ENCODE measurements at regions not wholly inside any gene's neighbourhood (a gene's known extent, or its start where the extent isn't known, plus 50 kb on each side); places are given as distances from the start of the nearest gene placed in this dataset.

DNA sequence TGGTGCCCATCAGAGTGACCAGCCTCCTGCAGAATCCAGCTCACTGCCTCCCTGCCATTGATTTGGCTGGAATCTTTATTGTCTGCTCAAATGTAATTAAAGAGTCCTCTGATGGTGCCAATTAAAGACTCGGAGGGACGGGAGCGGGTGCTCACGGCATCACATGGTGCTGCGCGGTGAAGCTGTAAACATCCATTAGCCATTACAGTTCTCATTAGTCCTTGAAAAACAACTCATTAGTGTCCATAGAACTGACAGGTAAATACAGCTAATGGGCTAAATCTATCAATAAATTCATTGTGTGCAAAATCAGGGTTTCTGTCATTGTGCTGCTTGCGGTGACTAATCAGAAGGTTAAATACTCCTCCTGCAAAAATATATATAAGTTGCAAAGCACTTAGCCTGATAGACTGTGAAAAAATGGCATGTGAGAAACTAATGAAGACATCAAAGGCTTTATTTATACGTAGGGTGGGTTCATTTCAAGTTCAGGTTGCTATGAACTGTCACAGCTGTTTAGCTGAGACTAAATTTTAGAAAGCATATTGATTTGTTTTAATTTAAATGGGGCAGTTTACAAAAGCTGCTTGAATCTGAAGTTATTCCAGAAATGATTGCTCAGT lies 289.8 kb upstream of the POU3F1 start:
- ATAC-seq: no peak
- no peak for TF ChIP-seq GLIS3 (CRISPR knock-in tag; IDR thresholded peaks at IDR 0.05)
- TF ChIP-seq BACH2 (CRISPR knock-in tag; IDR thresholded peaks at IDR 0.05; ENCODE audit: borderline replicate concordance): no peak
- no peak for TF ChIP-seq PPARA (CRISPR knock-in tag; IDR thresholded peaks at IDR 0.05; ENCODE audit: borderline replicate concordance)
- no peak for TF ChIP-seq ZNF8 (CRISPR knock-in tag; IDR thresholded peaks at IDR 0.05)
- TF ChIP-seq, protein P1, sequence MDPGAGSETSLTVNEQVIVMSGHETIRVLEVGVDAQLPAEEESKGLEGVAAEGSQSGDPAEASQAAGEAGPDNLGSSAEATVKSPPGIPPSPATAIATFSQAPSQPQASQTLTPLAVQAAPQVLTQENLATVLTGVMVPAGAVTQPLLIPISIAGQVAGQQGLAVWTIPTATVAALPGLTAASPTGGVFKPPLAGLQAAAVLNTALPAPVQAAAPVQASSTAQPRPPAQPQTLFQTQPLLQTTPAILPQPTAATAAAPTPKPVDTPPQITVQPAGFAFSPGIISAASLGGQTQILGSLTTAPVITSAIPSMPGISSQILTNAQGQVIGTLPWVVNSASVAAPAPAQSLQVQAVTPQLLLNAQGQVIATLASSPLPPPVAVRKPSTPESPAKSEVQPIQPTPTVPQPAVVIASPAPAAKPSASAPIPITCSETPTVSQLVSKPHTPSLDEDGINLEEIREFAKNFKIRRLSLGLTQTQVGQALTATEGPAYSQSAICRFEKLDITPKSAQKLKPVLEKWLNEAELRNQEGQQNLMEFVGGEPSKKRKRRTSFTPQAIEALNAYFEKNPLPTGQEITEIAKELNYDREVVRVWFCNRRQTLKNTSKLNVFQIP (CRISPR knock-in tag; IDR thresholded peaks at IDR 0.05; ENCODE audit: borderline replicate concordance, low read depth): no peak
- TF ChIP-seq ZNF70 (CRISPR knock-in tag; IDR thresholded peaks at IDR 0.05): no peak
- TF ChIP-seq, protein P2, sequence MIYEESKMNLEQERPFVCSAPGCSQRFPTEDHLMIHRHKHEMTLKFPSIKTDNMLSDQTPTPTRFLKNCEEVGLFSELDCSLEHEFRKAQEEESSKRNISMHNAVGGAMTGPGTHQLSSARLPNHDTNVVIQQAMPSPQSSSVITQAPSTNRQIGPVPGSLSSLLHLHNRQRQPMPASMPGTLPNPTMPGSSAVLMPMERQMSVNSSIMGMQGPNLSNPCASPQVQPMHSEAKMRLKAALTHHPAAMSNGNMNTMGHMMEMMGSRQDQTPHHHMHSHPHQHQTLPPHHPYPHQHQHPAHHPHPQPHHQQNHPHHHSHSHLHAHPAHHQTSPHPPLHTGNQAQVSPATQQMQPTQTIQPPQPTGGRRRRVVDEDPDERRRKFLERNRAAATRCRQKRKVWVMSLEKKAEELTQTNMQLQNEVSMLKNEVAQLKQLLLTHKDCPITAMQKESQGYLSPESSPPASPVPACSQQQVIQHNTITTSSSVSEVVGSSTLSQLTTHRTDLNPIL (CRISPR knock-in tag; IDR thresholded peaks at IDR 0.05; ENCODE audit: low read depth): no peak
- TF ChIP-seq OSR1 (CRISPR knock-in tag; IDR thresholded peaks at IDR 0.05): no peak
- no peak for TF ChIP-seq ESRRG (CRISPR knock-in tag; IDR thresholded peaks at IDR 0.05)
- TF ChIP-seq SNAI2 (CRISPR knock-in tag; IDR thresholded peaks at IDR 0.05): no peak
- TF ChIP-seq, protein P3, sequence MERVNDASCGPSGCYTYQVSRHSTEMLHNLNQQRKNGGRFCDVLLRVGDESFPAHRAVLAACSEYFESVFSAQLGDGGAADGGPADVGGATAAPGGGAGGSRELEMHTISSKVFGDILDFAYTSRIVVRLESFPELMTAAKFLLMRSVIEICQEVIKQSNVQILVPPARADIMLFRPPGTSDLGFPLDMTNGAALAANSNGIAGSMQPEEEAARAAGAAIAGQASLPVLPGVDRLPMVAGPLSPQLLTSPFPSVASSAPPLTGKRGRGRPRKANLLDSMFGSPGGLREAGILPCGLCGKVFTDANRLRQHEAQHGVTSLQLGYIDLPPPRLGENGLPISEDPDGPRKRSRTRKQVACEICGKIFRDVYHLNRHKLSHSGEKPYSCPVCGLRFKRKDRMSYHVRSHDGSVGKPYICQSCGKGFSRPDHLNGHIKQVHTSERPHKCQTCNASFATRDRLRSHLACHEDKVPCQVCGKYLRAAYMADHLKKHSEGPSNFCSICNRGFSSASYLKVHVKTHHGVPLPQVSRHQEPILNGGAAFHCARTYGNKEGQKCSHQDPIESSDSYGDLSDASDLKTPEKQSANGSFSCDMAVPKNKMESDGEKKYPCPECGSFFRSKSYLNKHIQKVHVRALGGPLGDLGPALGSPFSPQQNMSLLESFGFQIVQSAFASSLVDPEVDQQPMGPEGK (CRISPR knock-in tag; IDR thresholded peaks at IDR 0.05; ENCODE audit: borderline replicate concordance): no peak
- no peak for TF ChIP-seq ISL1 (CRISPR knock-in tag; IDR thresholded peaks at IDR 0.05)
- no peak for TF ChIP-seq ZFP3 (CRISPR knock-in tag; IDR thresholded peaks at IDR 0.05)
- TF ChIP-seq RARB (CRISPR knock-in tag; IDR thresholded peaks at IDR 0.05): no peak

DNA sequence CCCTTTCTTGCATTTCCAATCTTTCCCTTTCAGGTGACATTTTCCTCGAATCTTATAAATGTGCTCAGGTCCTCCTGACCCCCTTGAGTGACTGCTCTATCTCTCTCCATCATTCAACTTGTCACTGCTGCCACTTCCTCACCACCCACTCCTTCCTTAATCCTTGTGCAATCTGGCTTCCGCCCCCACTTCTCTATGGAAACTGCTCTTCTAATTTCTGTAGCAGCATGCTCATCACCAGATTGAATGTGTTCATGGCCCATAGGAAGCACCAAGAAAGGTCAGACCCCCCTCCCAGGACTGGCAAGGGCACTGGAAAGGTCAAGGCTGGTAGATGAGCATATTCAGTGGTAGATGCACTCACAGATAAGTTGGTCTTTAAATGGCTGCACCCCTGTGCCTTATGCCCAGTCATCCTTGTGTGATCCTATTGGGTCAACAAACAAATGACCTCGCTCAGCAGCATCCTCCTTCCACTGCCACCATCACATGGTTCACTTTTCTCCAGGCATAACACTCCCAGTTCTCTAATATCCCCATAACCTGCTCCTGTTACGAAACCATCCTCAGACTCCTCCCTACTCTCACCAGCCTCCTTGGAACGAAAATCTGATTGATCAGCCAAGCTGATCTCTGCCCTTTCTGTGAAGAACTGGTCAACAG lies 288.5 kb upstream of the POU3F1 start:
- TF ChIP-seq, protein P1 (CRISPR knock-in tag; IDR thresholded peaks at IDR 0.05; ENCODE audit: borderline replicate concordance, low read depth): no peak
- TF ChIP-seq ISL1 (CRISPR knock-in tag; IDR thresholded peaks at IDR 0.05) (no peak), ESRRG (CRISPR knock-in tag; IDR thresholded peaks at IDR 0.05) (no peak), ZNF565 (CRISPR knock-in tag; conservative IDR thresholded peaks at IDR 0.05; ENCODE audit: low read depth) (no peak), ZFP30 (CRISPR knock-in tag; IDR thresholded peaks at IDR 0.05) (no peak), ZNF8 (CRISPR knock-in tag; IDR thresholded peaks at IDR 0.05) (no peak), SNAI2 (CRISPR knock-in tag; IDR thresholded peaks at IDR 0.05) (no peak), GLIS3 (CRISPR knock-in tag; IDR thresholded peaks at IDR 0.05) (no peak), RARB (CRISPR knock-in tag; IDR thresholded peaks at IDR 0.05) (no peak)
- TF ChIP-seq, protein P4, sequence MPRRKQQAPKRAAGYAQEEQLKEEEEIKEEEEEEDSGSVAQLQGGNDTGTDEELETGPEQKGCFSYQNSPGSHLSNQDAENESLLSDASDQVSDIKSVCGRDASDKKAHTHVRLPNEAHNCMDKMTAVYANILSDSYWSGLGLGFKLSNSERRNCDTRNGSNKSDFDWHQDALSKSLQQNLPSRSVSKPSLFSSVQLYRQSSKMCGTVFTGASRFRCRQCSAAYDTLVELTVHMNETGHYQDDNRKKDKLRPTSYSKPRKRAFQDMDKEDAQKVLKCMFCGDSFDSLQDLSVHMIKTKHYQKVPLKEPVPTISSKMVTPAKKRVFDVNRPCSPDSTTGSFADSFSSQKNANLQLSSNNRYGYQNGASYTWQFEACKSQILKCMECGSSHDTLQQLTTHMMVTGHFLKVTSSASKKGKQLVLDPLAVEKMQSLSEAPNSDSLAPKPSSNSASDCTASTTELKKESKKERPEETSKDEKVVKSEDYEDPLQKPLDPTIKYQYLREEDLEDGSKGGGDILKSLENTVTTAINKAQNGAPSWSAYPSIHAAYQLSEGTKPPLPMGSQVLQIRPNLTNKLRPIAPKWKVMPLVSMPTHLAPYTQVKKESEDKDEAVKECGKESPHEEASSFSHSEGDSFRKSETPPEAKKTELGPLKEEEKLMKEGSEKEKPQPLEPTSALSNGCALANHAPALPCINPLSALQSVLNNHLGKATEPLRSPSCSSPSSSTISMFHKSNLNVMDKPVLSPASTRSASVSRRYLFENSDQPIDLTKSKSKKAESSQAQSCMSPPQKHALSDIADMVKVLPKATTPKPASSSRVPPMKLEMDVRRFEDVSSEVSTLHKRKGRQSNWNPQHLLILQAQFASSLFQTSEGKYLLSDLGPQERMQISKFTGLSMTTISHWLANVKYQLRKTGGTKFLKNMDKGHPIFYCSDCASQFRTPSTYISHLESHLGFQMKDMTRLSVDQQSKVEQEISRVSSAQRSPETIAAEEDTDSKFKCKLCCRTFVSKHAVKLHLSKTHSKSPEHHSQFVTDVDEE (CRISPR knock-in tag; IDR thresholded peaks at IDR 0.05): no peak
- TF ChIP-seq, protein P5, sequence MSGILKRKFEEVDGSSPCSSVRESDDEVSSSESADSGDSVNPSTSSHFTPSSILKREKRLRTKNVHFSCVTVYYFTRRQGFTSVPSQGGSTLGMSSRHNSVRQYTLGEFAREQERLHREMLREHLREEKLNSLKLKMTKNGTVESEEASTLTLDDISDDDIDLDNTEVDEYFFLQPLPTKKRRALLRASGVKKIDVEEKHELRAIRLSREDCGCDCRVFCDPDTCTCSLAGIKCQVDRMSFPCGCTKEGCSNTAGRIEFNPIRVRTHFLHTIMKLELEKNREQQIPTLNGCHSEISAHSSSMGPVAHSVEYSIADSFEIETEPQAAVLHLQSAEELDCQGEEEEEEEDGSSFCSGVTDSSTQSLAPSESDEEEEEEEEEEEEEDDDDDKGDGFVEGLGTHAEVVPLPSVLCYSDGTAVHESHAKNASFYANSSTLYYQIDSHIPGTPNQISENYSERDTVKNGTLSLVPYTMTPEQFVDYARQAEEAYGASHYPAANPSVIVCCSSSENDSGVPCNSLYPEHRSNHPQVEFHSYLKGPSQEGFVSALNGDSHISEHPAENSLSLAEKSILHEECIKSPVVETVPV (CRISPR knock-in tag; IDR thresholded peaks at IDR 0.05): no peak
- TF ChIP-seq, protein P2 (CRISPR knock-in tag; IDR thresholded peaks at IDR 0.05; ENCODE audit: low read depth): no peak
- ATAC-seq: no peak

Data from SK-N-SH treated with all-trans-retinoic acid at 6 μM for 48 hours (cell line).